NCI-H82 (cell line): ENCODE measurements at regions not wholly inside any gene's neighbourhood (a gene's known extent, or its start where the extent isn't known, plus 50 kb on each side); places are given as distances from the start of the nearest gene placed in this dataset.
A peak's percentile ranks its signal among the peaks of the same experiment; 100 is the strongest.
"Not testable (repeated sequence)": the region's sequence is repeated elsewhere in the genome, so short reads cannot be mapped to it uniquely, and the experiment has no call there.

ENCODE experiments used
- DNase-seq: peaks from one replicate; lab custom pipeline; 2025; lab: John Stamatoyannopoulos, UW

- DNase-seq = no peak
Observed at GRCh38 chr21:14754682-14755081, 208.6 kb upstream of the SAMSN1 start.

GRCh38 chr21:14754259-14754604 lies 208.1 kb upstream of the SAMSN1 start:
- DNase-seq = no peak

GRCh38 chr21:14753466-14754258 lies 207.5 kb upstream of the SAMSN1 start:
- DNase-seq = no peak

- no peak for DNase-seq
Observed at GRCh38 chr21:14753069-14753465, 207.0 kb upstream of the SAMSN1 start.

GRCh38 chr21:14752345-14752909 lies 206.3 kb upstream of the SAMSN1 start:
- no peak for DNase-seq

GRCh38 chr21:14751602-14752344 lies 205.7 kb upstream of the SAMSN1 start:
- DNase-seq = no peak

GRCh38 chr21:14751011-14751410 lies 204.9 kb upstream of the SAMSN1 start:
- DNase-seq = no peak

GRCh38 chr21:14750041-14750440 lies 203.9 kb upstream of the SAMSN1 start:
- DNase-seq = no peak

GRCh38 chr21:14748662-14749061 lies 202.5 kb upstream of the SAMSN1 start:
- no peak for DNase-seq

GRCh38 chr21:14744368-14744767 lies 198.3 kb upstream of the SAMSN1 start:
- DNase-seq = no peak

- no peak for DNase-seq
Observed at GRCh38 chr21:14742119-14742518, 196.0 kb upstream of the SAMSN1 start.

- no peak for DNase-seq
Observed at GRCh38 chr21:14741256-14741655, 195.1 kb upstream of the SAMSN1 start.

GRCh38 chr21:14740692-14741091 lies 194.6 kb upstream of the SAMSN1 start:
- DNase-seq = no peak

- DNase-seq = no peak
Observed at GRCh38 chr21:14740116-14740515, 194.0 kb upstream of the SAMSN1 start.

- DNase-seq = no peak
Observed at GRCh38 chr21:14739590-14739989, 193.5 kb upstream of the SAMSN1 start.

GRCh38 chr21:14738576-14738975 lies 192.5 kb upstream of the SAMSN1 start:
- DNase-seq = not testable (repeated sequence)

GRCh38 chr21:14737922-14738321 lies 191.8 kb upstream of the SAMSN1 start:
- DNase-seq = peak; percentile 78

- DNase-seq = no peak
Observed at GRCh38 chr21:14737284-14737691, 191.2 kb upstream of the SAMSN1 start.

- DNase-seq = no peak
Observed at GRCh38 chr21:14736672-14737071, 190.6 kb upstream of the SAMSN1 start.

- DNase-seq = no peak
Observed at GRCh38 chr21:14736162-14736561, 190.0 kb upstream of the SAMSN1 start.

- DNase-seq = no peak
Observed at GRCh38 chr21:14734833-14735232, 188.7 kb upstream of the SAMSN1 start.

- DNase-seq = no peak
Observed at GRCh38 chr21:14734191-14734590, 188.1 kb upstream of the SAMSN1 start.

- no peak for DNase-seq
Observed at GRCh38 chr21:14725219-14725618, 179.1 kb upstream of the SAMSN1 start.
